ENCODE measurements at regions not wholly inside any gene's neighbourhood (a gene's known extent, or its start where the extent isn't known, plus 50 kb on each side); places are given as distances from the start of the nearest gene placed in this dataset.

- TF ChIP-seq CTCF (IDR thresholded peaks at IDR 0.05; ENCODE audit: insufficient read depth, low read depth, low read length, missing control alignments): no peak
- no peak for DNase-seq (ENCODE audit: low read depth)
- no peak overlapping the region for H3K4me3 ChIP-seq (ENCODE audit: low read depth, low read length)
These were observed 598.1 kb downstream of the TBC1D4 start for GRCh38 chr13:74883834-74884233.

GRCh38 chr13:74871369-74872070, 610.4 kb downstream of the TBC1D4 start:
- no peak for TF ChIP-seq CTCF (IDR thresholded peaks at IDR 0.05; ENCODE audit: insufficient read depth, low read depth, low read length, missing control alignments)
- no peak for DNase-seq (ENCODE audit: low read depth)
- no peak overlapping the region for H3K4me3 ChIP-seq (ENCODE audit: low read depth, low read length)

GRCh38 chr13:74870865-74871264, 611.1 kb downstream of the TBC1D4 start:
- no peak for DNase-seq (ENCODE audit: low read depth)
- H3K4me3 ChIP-seq (ENCODE audit: low read depth, low read length): no peak overlapping the region
- TF ChIP-seq CTCF (IDR thresholded peaks at IDR 0.05; ENCODE audit: insufficient read depth, low read depth, low read length, missing control alignments): no peak

- no peak for DNase-seq (ENCODE audit: low read depth)
- no peak overlapping the region for H3K4me3 ChIP-seq (ENCODE audit: low read depth, low read length)
- TF ChIP-seq CTCF (IDR thresholded peaks at IDR 0.05; ENCODE audit: insufficient read depth, low read depth, low read length, missing control alignments): no peak
These were observed 612.1 kb downstream of the TBC1D4 start for GRCh38 chr13:74869846-74870245.

- no peak for DNase-seq (ENCODE audit: low read depth)
- no peak for TF ChIP-seq CTCF (IDR thresholded peaks at IDR 0.05; ENCODE audit: insufficient read depth, low read depth, low read length, missing control alignments)
These were observed 613.9 kb downstream of the TBC1D4 start for GRCh38 chr13:74868049-74868448.

GRCh38 chr13:74867460-74867859, 614.5 kb downstream of the TBC1D4 start:
- TF ChIP-seq CTCF (IDR thresholded peaks at IDR 0.05; ENCODE audit: insufficient read depth, low read depth, low read length, missing control alignments): no peak
- DNase-seq (ENCODE audit: low read depth): no peak
- no peak overlapping the region for H3K4me3 ChIP-seq (ENCODE audit: low read depth, low read length)

More at GRCh38 chr13:74868049-74868448, 613.9 kb downstream of the TBC1D4 start:
- no peak overlapping the region for H3K4me3 ChIP-seq (ENCODE audit: low read depth, low read length)

GRCh38 chr13:74866101-74866500, 615.9 kb downstream of the TBC1D4 start:
- H3K4me3 ChIP-seq (ENCODE audit: low read depth, low read length): no peak overlapping the region
- no peak for TF ChIP-seq CTCF (IDR thresholded peaks at IDR 0.05; ENCODE audit: insufficient read depth, low read depth, low read length, missing control alignments)
- no peak for DNase-seq (ENCODE audit: low read depth)
